ENCODE measurements at regions not wholly inside any gene's neighbourhood (a gene's known extent, or its start where the extent isn't known, plus 50 kb on each side); places are given as distances from the start of the nearest gene placed in this dataset.

- no peak for TF ChIP-seq POLR2A (IDR thresholded peaks at IDR 0.05)
- TF ChIP-seq CTCF (IDR thresholded peaks at IDR 0.05), result no peak
- no peak for TF ChIP-seq EP300 (IDR thresholded peaks at IDR 0.05)
These were observed 544.6 kb upstream of the RAG2 start for GRCh38 chr11:37142591-37142990.

Measured in stomach (tissue), 4 donors.